Stomach (tissue), 8 donors: ENCODE measurements at regions not wholly inside any gene's neighbourhood (a gene's known extent, or its start where the extent isn't known, plus 50 kb on each side); places are given as distances from the start of the nearest gene placed in this dataset.
"Not testable (repeated sequence)": the region's sequence is repeated elsewhere in the genome, so short reads cannot be mapped to it uniquely, and the experiment has no call there.

Source experiments
- DNase-seq, 2 donors: peaks; one replicate each; pipeline versions ENCODE4 v3.0.0 to v3.0.0-alpha.2; 2013 to 2019
- H3K27ac ChIP-seq, 5 donors: fragments of 200-600 bp in 4 of 5; sonication (generic) in 4 of 5; one replicate each; pipeline ENCODE4 v1.5.1; 2013 to 2019; ENCODE audit warnings: mild to moderate bottlenecking in 1 of 5, moderate library complexity in 1 of 5
- H3K27me3 ChIP-seq, 3 donors: fragments of 200-600 bp; sonication (generic); one replicate each; pipeline ENCODE4 v1.5.1; 2017 to 2019; ENCODE audit warnings: mixed run types in 1 of 3
- H3K36me3 ChIP-seq, 4 donors: fragments of 200-600 bp; sonication (generic); 1 replicate in 3 of 4; 2 replicates in 1 of 4; pipeline ENCODE4 v1.5.1; 2016 to 2019
- H3K4me1 ChIP-seq, 4 donors: fragments of 200-600 bp; sonication (generic); one replicate each; pipeline ENCODE4 v1.5.1; 2016 to 2019
- H3K4me3 ChIP-seq, 4 donors: fragments of 200-600 bp; sonication (generic) in 3 of 4; one replicate each; pipeline ENCODE4 v1.5.1; 2016 to 2019; ENCODE audit warnings: mild to moderate bottlenecking in 1 of 4
- H3K9me3 ChIP-seq, 4 donors: fragments of 200-600 bp; sonication (generic); one replicate each; pipeline ENCODE4 v1.5.1; 2016 to 2019
- CTCF ChIP-seq, 7 experiments: fragments of 450-650 bp in 4 of 7; fragments of 200-600 bp in 3 of 7; sonication (generic) in 3 of 7; IDR thresholded peaks; one replicate each; pipeline ENCODE4 v1.5.1; 2016 to 2019; ENCODE audit warnings: antibody characterized with exemption in 7 of 7, control low read depth in 2 of 7, mild to moderate bottlenecking in 1 of 7
- EP300 ChIP-seq: sonication (generic); formaldehyde crosslinking; IDR thresholded peaks from one replicate; pipeline ENCODE4 v1.6.1; 2017; ENCODE audit warnings: antibody characterized with exemption
- POLR2A ChIP-seq, 4 donors: fragments of 450-650 bp; IDR thresholded peaks; one replicate each; pipeline ENCODE4 v1.6.1; 2016; ENCODE audit warnings: antibody characterized with exemption in 4 of 4, control low read depth in 2 of 4, mild to moderate bottlenecking in 1 of 4, moderate library complexity in 1 of 4
- POLR2AphosphoS5 ChIP-seq, 3 donors: sonication (generic); formaldehyde crosslinking; IDR thresholded peaks; one replicate each; pipeline ENCODE4 v1.6.1; 2016; ENCODE audit warnings: antibody characterized with exemption in 3 of 3
- WGBS, 5 donors: extraction: QIAGEN DNeasy Blood & Tissue Kit in 3 of 5; methylation state at CpG; one replicate each; pipeline versions ENCODE4 v1.1.5 to v1.1.7; 2013 to 2018; 5-methylcytosine and 5-hydroxymethylcytosine counted together
- intact Hi-C: fragments of 100-400 bp; cut with DNase I; formaldehyde crosslinking; loops from one replicate; pipeline ENCODE4 v1.15.1; 2023; ENCODE audit warnings: low total_unique reads
- donor health status: healthy with polysubstance abuse.
- donor health status: Bipolar disorder and iron deficiency.
- donor health status: healthy.

DNA sequence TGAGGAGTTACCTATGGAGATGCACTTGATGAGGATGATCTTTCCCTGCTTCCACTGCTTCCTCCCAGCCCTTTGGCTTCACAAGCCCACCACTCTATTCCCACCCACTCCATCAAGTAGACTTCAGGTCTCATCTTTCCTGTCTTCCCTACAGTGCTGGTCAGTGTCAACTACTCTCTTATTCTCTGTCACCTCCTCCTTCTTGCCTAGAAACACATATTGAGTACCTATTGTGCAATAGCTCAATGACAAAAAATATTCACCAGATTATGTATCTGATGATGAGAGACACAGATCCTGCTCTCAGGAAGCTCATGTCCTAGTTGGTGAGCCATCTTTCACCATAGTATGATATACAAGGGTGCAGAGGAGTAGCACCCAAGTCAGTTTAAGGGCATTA, 82.2 kb upstream of the NFASC start:
- Histone ChIP-seq H3K4me1 (no peaks in the 10 kb centered on the region), H3K36me3 (no peaks in the 10 kb centered on the region), H3K27me3 (peaks cover 0 to 57% (median 13%) of the 10 kb centered on the region in 3 donors), H3K27ac (no peak overlapping the region), H3K9me3 (no peaks in the 10 kb centered on the region), H3K4me3 (no peak overlapping the region)
- TF ChIP-seq POLR2AphosphoS5 (IDR thresholded peaks at IDR 0.05) = no peak
- no peak for TF ChIP-seq CTCF (IDR thresholded peaks at IDR 0.05)
- no peak for TF ChIP-seq EP300
- no peak for TF ChIP-seq POLR2A (IDR thresholded peaks at IDR 0.05)
- DNase-seq = no peak
- intact Hi-C loops = no loop called here

GRCh38 chr1:204791453-204792353, 79.0 kb upstream of the NFASC start:
- peaks cover 0 to 56% (median 13%) of the 10 kb centered on the region in 3 donors for H3K27me3 ChIP-seq
- DNase-seq = peak; percentile 78 to 81
- 27 to 32% (median 28%) methylated on average over 15 of the region's 15 CpGs for WGBS, 5 donors
- no peak overlapping the region for H3K27ac ChIP-seq
- no peaks in the 10 kb centered on the region for H3K36me3 ChIP-seq
- TF ChIP-seq POLR2AphosphoS5 (IDR thresholded peaks at IDR 0.05) (no peak), CTCF (IDR thresholded peaks at IDR 0.05) (peak in 4 of 7 experiments; percentile 43 to 65 (median 64)), EP300 (no peak)
- intact Hi-C loops = no loop called here
- H3K9me3 ChIP-seq = no peaks in the 10 kb centered on the region
- H3K4me1 ChIP-seq = no peaks in the 10 kb centered on the region
- H3K4me3 ChIP-seq = no peak overlapping the region

DNA sequence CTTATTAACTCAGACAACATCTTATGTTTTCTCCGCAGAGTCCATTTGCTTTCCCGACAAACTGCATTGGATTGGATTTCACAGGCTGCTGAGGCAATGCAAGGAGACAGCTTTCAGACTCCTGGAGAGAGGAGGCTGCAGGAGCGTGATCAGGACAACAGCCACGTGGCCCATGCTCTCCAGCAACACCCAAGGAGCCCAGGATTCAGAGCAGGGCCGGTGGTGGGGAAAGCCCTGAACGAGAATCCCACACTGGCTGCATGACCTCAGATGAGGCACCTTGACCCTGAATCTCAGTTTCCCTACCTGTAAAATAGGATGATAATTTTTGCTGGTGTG, 78.3 kb upstream of the NFASC start:
- DNase-seq = no peak
- H3K27me3 ChIP-seq = peaks cover 0 to 51% (median 13%) of the 10 kb centered on the region in 3 donors
- no peaks in the 10 kb centered on the region for H3K4me1 ChIP-seq
- TF ChIP-seq EP300 = no peak
- TF ChIP-seq POLR2AphosphoS5 (IDR thresholded peaks at IDR 0.05) = no peak
- TF ChIP-seq POLR2A (IDR thresholded peaks at IDR 0.05) = no peak
- TF ChIP-seq CTCF (IDR thresholded peaks at IDR 0.05) = no peak
- 51 to 70% (median 61%) methylated on average over 6 of the region's 6 CpGs for WGBS, 5 donors
- H3K27ac ChIP-seq = no peak overlapping the region
- intact Hi-C loops = no loop called here
- H3K9me3 ChIP-seq = no peaks in the 10 kb centered on the region
- no peak overlapping the region for H3K4me3 ChIP-seq
- no peaks in the 10 kb centered on the region for H3K36me3 ChIP-seq

- no peak for TF ChIP-seq POLR2AphosphoS5 (IDR thresholded peaks at IDR 0.05)
- no peak for TF ChIP-seq POLR2A (IDR thresholded peaks at IDR 0.05)
- TF ChIP-seq EP300 = no peak
- no peak for TF ChIP-seq CTCF (IDR thresholded peaks at IDR 0.05)
- Histone ChIP-seq H3K4me1 (no peaks in the 10 kb centered on the region), H3K27ac (no peak overlapping the region), H3K4me3 (no peak overlapping the region), H3K9me3 (no peaks in the 10 kb centered on the region), H3K36me3 (no peaks in the 10 kb centered on the region), H3K27me3 (peaks cover 0 to 41% (median 11%) of the 10 kb centered on the region in 3 donors)
- no peak for DNase-seq
- WGBS, 5 donors = 78 to 89% (median 82%) methylated on average over 7 of the region's 7 CpGs
- intact Hi-C loops = no loop called here
Observed at GRCh38 chr1:204793259-204793914, 77.3 kb upstream of the NFASC start.

GRCh38 chr1:204796886-204797285, 73.8 kb upstream of the NFASC start:
- H3K27me3 ChIP-seq = peaks cover 0 to 41% (median under 1%) of the 10 kb centered on the region in 3 donors
- H3K9me3 ChIP-seq, H3K36me3 ChIP-seq, H3K4me1 ChIP-seq, H3K4me3 ChIP-seq, intact Hi-C loops, H3K27ac ChIP-seq, DNase-seq: not testable (repeated sequence)
- 89 to 94% (median 92%) methylated on average over 2 of the region's 2 CpGs for WGBS, 5 donors
